H9 (cell line): ENCODE measurements at regions not wholly inside any gene's neighbourhood (a gene's known extent, or its start where the extent isn't known, plus 50 kb on each side); places are given as distances from the start of the nearest gene placed in this dataset.
A peak's percentile ranks its signal among the peaks of the same experiment; 100 is the strongest.

Experiments
- DNase-seq: peaks from one replicate; pipeline ENCODE4 v3.0.0-alpha.2; 2017
- H2AFZ ChIP-seq: one replicate; pipeline ENCODE4 v1.6.1; 2013; ENCODE audit warnings: mild to moderate bottlenecking, low read length, control low read depth, moderate library complexity
- H2AK5ac ChIP-seq: 2 replicates; pipeline ENCODE4 v1.6.1; 2013; ENCODE audit warnings: low read length, control low read depth, mixed read lengths; ENCODE audit not compliant: insufficient read length
- H2BK120ac ChIP-seq: one replicate; pipeline ENCODE4 v1.6.1; 2013; ENCODE audit warnings: low read depth, mild to moderate bottlenecking, low read length, control low read depth, inconsistent platforms; ENCODE audit not compliant: poor library complexity, severe bottlenecking
- H2BK12ac ChIP-seq: 2 replicates; pipeline ENCODE4 v1.6.1; 2013; ENCODE audit warnings: low read length, control low read depth, mixed read lengths, low read depth; ENCODE audit not compliant: insufficient read length
- H2BK15ac ChIP-seq: 2 replicates; pipeline ENCODE4 v1.6.1; 2013; ENCODE audit warnings: low read depth, low read length, control low read depth
- H2BK20ac ChIP-seq: one replicate; pipeline ENCODE4 v1.6.1; 2013; ENCODE audit warnings: low read depth, mild to moderate bottlenecking, low read length, control low read depth, inconsistent platforms; ENCODE audit not compliant: poor library complexity, severe bottlenecking
- H2BK5ac ChIP-seq: 2 replicates; pipeline ENCODE4 v1.6.1; 2013; ENCODE audit warnings: low read length, control low read depth, mixed read lengths; ENCODE audit not compliant: insufficient read length
- H3K14ac ChIP-seq: 2 replicates; pipeline ENCODE4 v1.6.1; 2013; ENCODE audit warnings: low read length, control low read depth; ENCODE audit not compliant: insufficient read depth
- H3K18ac ChIP-seq: 2 replicates; pipeline ENCODE4 v1.6.1; 2013; ENCODE audit warnings: low read depth, mild to moderate bottlenecking, mixed read lengths, low read length, control low read depth; ENCODE audit not compliant: insufficient read length
- H3K23ac ChIP-seq: 2 replicates; pipeline ENCODE4 v1.6.1; 2013; ENCODE audit warnings: low read length, control low read depth, mixed read lengths, low read depth; ENCODE audit not compliant: insufficient read length
- H3K23me2 ChIP-seq: 2 replicates; pipeline ENCODE4 v1.6.1; 2013; ENCODE audit warnings: low read depth, mild to moderate bottlenecking, mixed read lengths, low read length, control low read depth; ENCODE audit not compliant: insufficient read length, poor library complexity, severe bottlenecking
- H3K27ac ChIP-seq: 2 replicates; pipeline ENCODE4 v1.5.1; 2013; ENCODE audit warnings: low read length, control low read depth, mixed read lengths, low read depth; ENCODE audit not compliant: insufficient read length
- H3K27me3 ChIP-seq: 2 replicates; pipeline ENCODE4 v1.6.1; 2013; ENCODE audit warnings: low read length, control low read depth, inconsistent platforms; ENCODE audit not compliant: insufficient read depth
- H3K4ac ChIP-seq: 2 replicates; pipeline ENCODE4 v1.6.1; 2013; ENCODE audit warnings: low read depth, mild to moderate bottlenecking, control low read depth, inconsistent platforms, low read length, moderate library complexity
- H3K4me1 ChIP-seq: 2 replicates; pipeline ENCODE4 v1.6.1; 2013; ENCODE audit warnings: low read length, control low read depth, inconsistent platforms; ENCODE audit not compliant: insufficient read depth
- H3K4me2 ChIP-seq: 2 replicates; pipeline ENCODE4 v1.6.1; 2013; ENCODE audit warnings: low read length, control low read depth, mixed read lengths; ENCODE audit not compliant: insufficient read length, insufficient read depth
- H3K56ac ChIP-seq: 2 replicates; pipeline ENCODE4 v1.6.1; 2013; ENCODE audit warnings: low read depth, mild to moderate bottlenecking, mixed read lengths, low read length, control low read depth; ENCODE audit not compliant: insufficient read length
- H3K79me1 ChIP-seq: 2 replicates; pipeline ENCODE4 v1.6.1; 2013; ENCODE audit warnings: low read depth, mild to moderate bottlenecking, moderate library complexity, low read length, control low read depth, inconsistent platforms; ENCODE audit not compliant: insufficient read depth, poor library complexity, severe bottlenecking
- H3K79me2 ChIP-seq: 2 replicates; pipeline ENCODE4 v1.6.1; 2013; ENCODE audit warnings: low read length, control low read depth, inconsistent platforms; ENCODE audit not compliant: insufficient read depth
- H3K9ac ChIP-seq: 2 replicates; pipeline ENCODE4 v1.6.1; 2013; ENCODE audit warnings: low read length, control low read depth, mixed read lengths; ENCODE audit not compliant: insufficient read length; ENCODE audit errors: extremely low read depth
- H3K9me3 ChIP-seq: one replicate; pipeline ENCODE4 v1.6.1; 2013; ENCODE audit warnings: low read depth, low read length, inconsistent platforms; ENCODE audit not compliant: control insufficient read depth
- H3T11ph ChIP-seq: one replicate; pipeline ENCODE4 v1.6.1; 2013; ENCODE audit warnings: mild to moderate bottlenecking, low read length, control low read depth, inconsistent platforms
- H4K20me1 ChIP-seq: one replicate; pipeline ENCODE4 v1.6.1; 2013; ENCODE audit not compliant: control insufficient read depth, insufficient read length, insufficient read depth
- H4K5ac ChIP-seq: 2 replicates; pipeline ENCODE4 v1.6.1; 2013; ENCODE audit warnings: low read depth, mild to moderate bottlenecking, mixed read lengths, low read length, control low read depth; ENCODE audit not compliant: insufficient read length
- H4K8ac ChIP-seq: replicated peaks from 2 replicates; pipeline ENCODE4 v1.6.1; 2013; ENCODE audit warnings: low read length, control low read depth, mixed read lengths, low read depth; ENCODE audit not compliant: insufficient read length
- H4K91ac ChIP-seq: 2 replicates; pipeline ENCODE4 v1.6.1; 2013; ENCODE audit warnings: low read depth, mild to moderate bottlenecking, moderate library complexity, mixed read lengths, low read length, control low read depth; ENCODE audit not compliant: insufficient read length
- H3K27ac Mint-ChIP-seq, 3 experiments: 2 replicates in 2 of 3; 3 replicates in 1 of 3; pipeline ENCODE4 v1.8.0; 2020 to 2021; ENCODE audit warnings: mixed read lengths in 3 of 3, mild to moderate bottlenecking in 1 of 3, moderate library complexity in 1 of 3
- H3K27me3 Mint-ChIP-seq: 2 replicates; pipeline ENCODE4 v1.8.0; 2021; ENCODE audit warnings: low read depth, mild to moderate bottlenecking, moderate library complexity, mixed read lengths
- H3K36me3 Mint-ChIP-seq, 3 experiments: 2 replicates in 2 of 3; 3 replicates in 1 of 3; pipeline ENCODE4 v1.8.0; 2020 to 2021; ENCODE audit warnings: low read depth in 3 of 3, mixed read lengths in 3 of 3; ENCODE audit not compliant: insufficient read depth in 1 of 3
- H3K4me1 Mint-ChIP-seq, 2 experiments: 2 replicates each; pipeline ENCODE4 v1.8.0; 2020; ENCODE audit warnings: mixed read lengths in 2 of 2
- H3K4me3 Mint-ChIP-seq, 2 experiments: 2 replicates in 1 of 2; 3 replicates in 1 of 2; pipeline ENCODE4 v1.8.0; 2020 to 2021; ENCODE audit warnings: mild to moderate bottlenecking in 2 of 2, mixed read lengths in 2 of 2, moderate library complexity in 1 of 2
- H3K9me3 Mint-ChIP-seq, 2 experiments: 2 replicates in 1 of 2; 3 replicates in 1 of 2; pipeline ENCODE4 v1.8.0; 2020; ENCODE audit warnings: mild to moderate bottlenecking in 2 of 2, mixed read lengths in 2 of 2, moderate library complexity in 1 of 2
- CTCF ChIP-seq: fragments of 200-600 bp; sonication (generic); conservative IDR thresholded peaks from 3 replicates; pipeline ENCODE4 v1.8.0; 2021; ENCODE audit warnings: antibody characterized with exemption, mild to moderate bottlenecking
- WGBS: extraction: QIAGEN DNeasy Blood & Tissue Kit; methylation state at CpG from one replicate; pipeline ENCODE4 v1.1.7; 2013; ENCODE audit warnings: missing lambda C conversion rate, low lambda C conversion rate, mixed read lengths; ENCODE audit not compliant: insufficient read length; ENCODE audit errors: extremely low coverage; 5-methylcytosine and 5-hydroxymethylcytosine counted together

GRCh38 chr6:140636271-140636907, 1261.9 kb upstream of the CITED2 start:
- no peaks in the 10 kb centered on the region for H3K79me1 ChIP-seq
- H2BK20ac ChIP-seq: no peak overlapping the region
- H3K23ac ChIP-seq: no peak overlapping the region
- no peak overlapping the region for H3K14ac ChIP-seq
- no peak overlapping the region for H2BK5ac ChIP-seq
- H3K4ac ChIP-seq: no peak overlapping the region
- H3K9me3 ChIP-seq: no peaks in the 10 kb centered on the region
- H4K91ac ChIP-seq: no peak overlapping the region
- H3K56ac ChIP-seq: no peak overlapping the region
- H3K79me2 ChIP-seq: no peaks in the 10 kb centered on the region
- no peak overlapping the region for H3K4me2 ChIP-seq
- TF ChIP-seq CTCF: no peak
- no peak overlapping the region for H2AK5ac ChIP-seq
- H2AFZ ChIP-seq: no peak overlapping the region
- H3T11ph ChIP-seq: no peak overlapping the region
- no peaks in the 10 kb centered on the region for H3K27me3 ChIP-seq
- H3K23me2 ChIP-seq: no peaks in the 10 kb centered on the region
- H3K36me3 Mint-ChIP-seq: peaks cover 0 to 7% (median 0%) of the 10 kb centered on the region in 3 experiments; a peak in 2 of 7 replicates
- no peak overlapping the region for H3K18ac ChIP-seq
- no peak overlapping the region for H3K4me3 Mint-ChIP-seq
- WGBS: no CpG with 5 or more reads among the region's 11 CpGs
- H3K9ac ChIP-seq: no peak overlapping the region
- no peak overlapping the region for H4K8ac ChIP-seq
- no peaks in the 10 kb centered on the region for H3K4me1 ChIP-seq
- H4K20me1 ChIP-seq: no peaks in the 10 kb centered on the region
- no peak overlapping the region for H2BK120ac ChIP-seq
- H3K9me3 Mint-ChIP-seq: peaks cover 2 to 9% of the 10 kb centered on the region in 2 experiments; a peak in 4 of 5 replicates
- H3K4me1 Mint-ChIP-seq: peaks cover 14 to 22% of the 10 kb centered on the region in 2 experiments
- no peak overlapping the region for H2BK15ac ChIP-seq
- no peak overlapping the region for H3K27ac ChIP-seq
- no peak overlapping the region for H2BK12ac ChIP-seq
- DNase-seq: no peak
- H3K27me3 Mint-ChIP-seq: peaks cover 2% of the 10 kb centered on the region; the same call in 1 of the 2 replicates
- no peak overlapping the region for H4K5ac ChIP-seq
- peak overlapping the region in 1 of 3 experiments; percentile 58; a peak in 2 of 7 replicates for H3K27ac Mint-ChIP-seq
